DOHH2 (cell line): ENCODE measurements at regions not wholly inside any gene's neighbourhood (a gene's known extent, or its start where the extent isn't known, plus 50 kb on each side); places are given as distances from the start of the nearest gene placed in this dataset.

Experiments
- H3F3A ChIP-seq: fragments of 200-600 bp; sonication (generic), shearing (Covaris generic); 2 replicates; pipeline ENCODE4 v1.6.0; 2016; ENCODE audit warnings: antibody characterized with exemption, mild to moderate bottlenecking; ENCODE audit not compliant: control insufficient read depth, insufficient read depth
- H3K27ac ChIP-seq: fragments of 200-600 bp; sonication (generic); 2 replicates; pipeline ENCODE4 v1.5.1; 2014; ENCODE audit warnings: low read depth, mild to moderate bottlenecking, low read length, moderate library complexity
- H3K27me3 ChIP-seq: fragments of 200-600 bp; sonication (generic); 2 replicates; pipeline ENCODE4 v1.6.1; 2014; ENCODE audit warnings: mild to moderate bottlenecking, low read length, mixed read lengths; ENCODE audit not compliant: control insufficient read depth
- H3K36me3 ChIP-seq: fragments of 200-600 bp; sonication (generic); 2 replicates; pipeline ENCODE4 v1.6.1; 2014; ENCODE audit warnings: mild to moderate bottlenecking, low read length, moderate library complexity, mixed read lengths; ENCODE audit not compliant: control insufficient read depth
- H3K4me1 ChIP-seq: fragments of 200-600 bp; sonication (generic); 2 replicates; pipeline ENCODE4 v1.6.1; 2014; ENCODE audit warnings: mild to moderate bottlenecking, low read length, mixed read lengths; ENCODE audit not compliant: control insufficient read depth
- H3K4me2 ChIP-seq: fragments of 200-600 bp; sonication (generic); 2 replicates; pipeline ENCODE4 v1.6.0; 2014; ENCODE audit warnings: mild to moderate bottlenecking, low read length, moderate library complexity
- H3K4me3 ChIP-seq: fragments of 200-600 bp; sonication (generic); 2 replicates; pipeline ENCODE4 v1.5.1; 2014; ENCODE audit warnings: mild to moderate bottlenecking, low read length, mixed read lengths
- H3K79me2 ChIP-seq: fragments of 200-600 bp; sonication (generic); 2 replicates; pipeline ENCODE4 v1.6.1; 2014; ENCODE audit warnings: mild to moderate bottlenecking, low read length, mixed read lengths; ENCODE audit not compliant: control insufficient read depth
- H3K9me2 ChIP-seq: fragments of 200-600 bp; sonication (generic); replicated peaks from 2 replicates; pipeline ENCODE4 v1.6.1; 2014; ENCODE audit warnings: mild to moderate bottlenecking, low read length, mixed read lengths; ENCODE audit not compliant: control insufficient read depth
- H3K9me3 ChIP-seq: fragments of 200-600 bp; sonication (generic); 2 replicates; pipeline ENCODE4 v1.6.1; 2014; ENCODE audit warnings: antibody characterized with exemption, low read length, mixed read lengths; ENCODE audit not compliant: control insufficient read depth, insufficient read depth
- H4K20me1 ChIP-seq: fragments of 200-600 bp; sonication (generic); 2 replicates; pipeline ENCODE4 v1.6.0; 2014; ENCODE audit warnings: low read depth, mild to moderate bottlenecking, antibody characterized with exemption, low read length, moderate library complexity; ENCODE audit not compliant: control insufficient read depth, insufficient read depth
- CTCF ChIP-seq: fragments of 200-600 bp; sonication (generic); IDR thresholded peaks from one replicate; pipeline ENCODE4 v1.5.1; 2014; ENCODE audit warnings: antibody characterized with exemption, mild to moderate bottlenecking, low read depth, low read length; ENCODE audit not compliant: poor library complexity, severe bottlenecking
- EZH2phosphoT487 ChIP-seq: fragments of 200-600 bp; sonication (generic); IDR thresholded peaks from 2 replicates; pipeline ENCODE4 v1.6.1; 2017; ENCODE audit warnings: borderline replicate concordance, mild to moderate bottlenecking, antibody characterized with exemption, low read length, moderate library complexity, mixed read lengths

GRCh38 chr2:39571111-39571731 is 94.5 kb upstream of the TMEM178A start:
- H4K20me1 ChIP-seq: no peaks in the 10 kb centered on the region
- H3K27ac ChIP-seq: no peak overlapping the region
- no peak for TF ChIP-seq CTCF
- no peak for TF ChIP-seq EZH2phosphoT487
- no peaks in the 10 kb centered on the region for H3K9me2 ChIP-seq
- H3K79me2 ChIP-seq: no peaks in the 10 kb centered on the region
- H3K36me3 ChIP-seq: no peaks in the 10 kb centered on the region
- no peak overlapping the region for H3K4me3 ChIP-seq
- H3K4me1 ChIP-seq: no peaks in the 10 kb centered on the region
- no peaks in the 10 kb centered on the region for H3F3A ChIP-seq
- H3K9me3 ChIP-seq: 0 out of 2 replicates have a peak, but pooled peaks cover 3% of the 10 kb centered on the region
- no peak overlapping the region for H3K4me2 ChIP-seq
- 0 out of 2 replicates have a peak, but pooled peaks cover 2% of the 10 kb centered on the region for H3K27me3 ChIP-seq

- Histone ChIP-seq H3K79me2 (no peaks in the 10 kb centered on the region), H3K4me1 (no peaks in the 10 kb centered on the region), H3K36me3 (no peaks in the 10 kb centered on the region), H3K27ac (no peak overlapping the region), H3K4me3 (no peak overlapping the region), H4K20me1 (no peaks in the 10 kb centered on the region), H3K9me3 (no peaks in the 10 kb centered on the region), H3K9me2 (no peaks in the 10 kb centered on the region), H3K27me3 (0 out of 2 replicates have a peak, but pooled peaks cover 2% of the 10 kb centered on the region), H3K4me2 (no peak overlapping the region), H3F3A (no peaks in the 10 kb centered on the region)
- TF ChIP-seq CTCF: no peak
- no peak for TF ChIP-seq EZH2phosphoT487
Observed at GRCh38 chr2:39573276-39573675, 92.4 kb upstream of the TMEM178A start.

DNA sequence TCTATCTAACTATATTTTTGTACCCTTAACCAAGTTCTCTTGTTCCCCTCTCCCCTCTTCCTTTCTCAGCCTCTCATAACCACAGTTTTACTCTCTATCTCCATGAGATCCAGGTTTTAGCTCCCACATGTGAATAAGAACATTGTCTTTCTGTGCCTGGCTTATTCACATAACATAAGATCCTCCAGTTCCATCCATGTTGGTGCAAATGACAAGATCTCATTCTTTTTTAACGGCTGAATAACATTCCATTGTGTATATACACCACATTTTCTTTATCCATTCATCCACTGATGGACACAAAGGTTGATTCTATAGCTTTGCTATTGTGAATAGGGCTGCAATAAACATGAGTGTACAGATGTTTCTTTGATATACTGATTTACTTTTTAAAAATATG is 83.9 kb upstream of the TMEM178A start:
- H3K79me2 ChIP-seq: no peaks in the 10 kb centered on the region
- no peaks in the 10 kb centered on the region for H4K20me1 ChIP-seq
- H3K4me1 ChIP-seq: no peaks in the 10 kb centered on the region
- no peak overlapping the region for H3K27ac ChIP-seq
- no peak overlapping the region for H3K4me2 ChIP-seq
- TF ChIP-seq EZH2phosphoT487: no peak
- no peak for TF ChIP-seq CTCF
- H3K36me3 ChIP-seq: no peaks in the 10 kb centered on the region
- no peak overlapping the region for H3K4me3 ChIP-seq
- no peaks in the 10 kb centered on the region for H3K27me3 ChIP-seq
- H3K9me3 ChIP-seq: no peaks in the 10 kb centered on the region
- H3F3A ChIP-seq: no peaks in the 10 kb centered on the region
- no peaks in the 10 kb centered on the region for H3K9me2 ChIP-seq
